ENCODE measurements at regions not wholly inside any gene's neighbourhood (a gene's known extent, or its start where the extent isn't known, plus 50 kb on each side); places are given as distances from the start of the nearest gene placed in this dataset.
"Not testable (repeated sequence)": the region's sequence is repeated elsewhere in the genome, so short reads cannot be mapped to it uniquely, and the experiment has no call there.

DNA sequence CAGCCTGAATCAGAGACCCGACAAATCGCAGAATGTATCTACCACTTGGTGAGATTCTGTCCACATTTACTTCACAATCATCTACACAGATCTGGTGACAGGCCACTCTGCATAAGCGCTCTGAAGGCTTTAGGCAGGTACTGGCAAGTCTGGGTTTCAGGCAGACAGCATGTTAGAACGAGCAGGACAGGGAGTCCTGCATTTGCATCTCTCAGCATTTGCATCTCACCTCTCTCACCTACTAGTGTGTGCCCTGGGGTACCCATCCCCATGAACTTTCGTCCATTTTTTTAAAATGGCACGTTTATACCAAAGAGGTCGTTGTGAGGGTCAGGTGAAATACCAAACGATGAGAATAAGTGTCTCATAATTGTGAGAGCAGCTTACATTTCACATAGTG lies 108.2 kb downstream of the SPATA31A1 start:
- DNase-seq (ENCODE audit: insufficient read length, low spot score); FAIRE-seq: not testable (repeated sequence)

DNA sequence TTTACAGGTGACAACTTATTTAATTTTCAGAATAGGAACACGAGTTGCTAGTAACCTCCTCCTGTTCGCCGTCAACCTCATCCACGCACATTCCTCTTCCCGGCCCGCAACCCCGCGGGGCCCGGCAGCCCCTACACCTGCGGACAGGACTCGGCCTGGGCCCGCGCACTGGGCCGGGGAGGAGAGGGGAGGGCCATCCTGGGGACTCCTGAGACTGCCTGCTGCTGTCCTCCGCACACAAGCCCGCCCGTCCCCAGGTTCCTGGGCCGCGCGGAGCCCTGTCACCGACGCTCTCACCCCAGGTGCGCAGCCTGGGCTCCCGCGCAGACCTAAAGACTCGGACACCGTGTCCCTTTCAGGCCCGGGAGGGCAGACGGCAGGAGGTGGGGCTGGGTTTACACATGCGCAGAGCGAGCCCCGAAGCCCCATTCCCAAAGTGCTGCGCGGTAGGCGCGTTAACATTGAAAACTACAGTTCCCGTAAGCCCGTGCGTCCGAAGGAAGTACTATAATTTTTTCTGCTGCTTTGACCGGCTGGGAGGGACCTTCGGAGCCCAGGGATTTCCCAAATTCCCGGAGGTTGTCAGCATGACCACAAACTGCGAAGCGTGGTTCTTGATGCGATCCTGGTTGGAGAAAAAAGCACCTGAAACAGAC lies 108.8 kb downstream of the SPATA31A1 start:
- FAIRE-seq; DNase-seq (ENCODE audit: insufficient read length, low spot score): not testable (repeated sequence)

DNA sequence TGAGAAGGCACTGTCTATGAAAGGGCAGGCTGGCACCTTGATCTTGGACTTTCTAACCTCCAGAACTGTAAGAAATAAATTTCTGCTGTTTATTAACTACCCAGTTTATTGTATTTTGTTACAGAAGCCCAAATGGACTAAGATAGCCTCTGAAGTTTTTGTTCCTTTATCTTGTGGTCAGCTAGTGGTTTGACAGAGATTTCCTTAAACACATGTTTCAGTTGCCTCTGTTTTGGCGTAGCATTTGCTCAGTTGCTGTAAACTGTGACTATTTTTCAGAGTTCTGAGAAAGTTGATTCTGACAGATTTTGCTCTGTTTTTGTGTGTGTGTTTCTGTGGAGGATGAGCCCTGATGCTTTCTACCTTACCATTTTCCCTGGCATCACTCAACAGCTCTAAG lies 119.0 kb downstream of the SPATA31A1 start:
- not testable (repeated sequence) for DNase-seq (ENCODE audit: insufficient read length, low spot score); FAIRE-seq

DNA sequence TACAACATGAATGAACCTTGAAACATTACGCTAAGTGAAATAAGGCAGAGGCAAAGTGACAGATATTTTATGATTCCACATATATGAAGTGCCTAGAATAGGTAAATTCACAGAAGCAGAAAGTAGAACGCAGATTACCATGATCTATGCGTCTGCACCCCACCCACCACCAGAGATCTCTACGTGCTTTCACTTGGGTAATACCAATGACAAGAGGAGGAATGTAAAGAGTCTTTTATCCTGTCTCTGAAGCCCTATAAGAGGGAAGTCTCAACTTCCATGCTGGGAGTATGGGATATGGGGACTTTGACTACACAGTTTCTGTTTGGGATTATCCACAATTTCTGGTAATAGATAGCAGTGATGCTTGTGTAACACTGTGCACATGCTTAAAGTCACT lies 127.6 kb downstream of the SPATA31A1 start:
- DNase-seq (ENCODE audit: insufficient read length, low spot score); FAIRE-seq: not testable (repeated sequence)

DNA sequence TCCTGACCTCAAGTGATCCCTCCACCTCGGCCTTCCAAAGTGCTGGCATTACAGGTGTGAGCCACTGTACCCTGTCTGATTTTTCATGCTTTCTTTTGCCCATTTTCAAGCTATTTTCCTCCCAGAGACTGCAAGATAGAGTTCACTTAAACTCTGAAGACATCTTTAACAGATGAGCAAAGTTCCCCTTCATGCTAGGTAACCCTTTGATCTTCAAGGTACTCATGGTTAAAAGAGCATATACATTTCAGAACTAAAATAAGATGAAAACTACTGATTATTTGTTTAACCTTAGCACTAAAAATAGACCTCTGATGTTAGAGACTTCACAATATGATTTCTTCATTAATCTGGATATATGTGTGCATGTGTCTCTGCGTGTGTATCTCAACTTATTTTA lies 128.4 kb downstream of the SPATA31A1 start:
- not testable (repeated sequence) for FAIRE-seq; DNase-seq (ENCODE audit: insufficient read length, low spot score)

DNA sequence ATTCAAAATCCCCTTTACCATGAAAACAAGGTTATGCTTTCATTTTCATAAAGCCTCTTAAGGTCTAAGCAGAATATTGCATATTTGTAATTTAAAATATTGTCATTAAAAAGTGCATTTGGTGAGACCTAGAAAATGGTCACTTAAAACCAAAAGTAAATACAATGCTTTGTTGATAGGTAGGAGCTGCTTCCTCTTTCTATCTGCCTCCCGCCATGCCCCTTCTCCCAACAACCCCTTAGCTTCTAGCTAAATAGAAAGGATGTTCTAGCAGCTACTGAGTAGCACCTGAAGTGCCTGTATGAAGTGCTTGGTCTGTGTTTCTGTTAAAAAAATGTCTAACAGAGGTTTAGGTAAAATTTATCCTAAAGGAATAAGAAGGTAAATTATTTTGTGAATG lies 128.8 kb downstream of the SPATA31A1 start:
- not testable (repeated sequence) for DNase-seq (ENCODE audit: insufficient read length, low spot score); FAIRE-seq

DNA sequence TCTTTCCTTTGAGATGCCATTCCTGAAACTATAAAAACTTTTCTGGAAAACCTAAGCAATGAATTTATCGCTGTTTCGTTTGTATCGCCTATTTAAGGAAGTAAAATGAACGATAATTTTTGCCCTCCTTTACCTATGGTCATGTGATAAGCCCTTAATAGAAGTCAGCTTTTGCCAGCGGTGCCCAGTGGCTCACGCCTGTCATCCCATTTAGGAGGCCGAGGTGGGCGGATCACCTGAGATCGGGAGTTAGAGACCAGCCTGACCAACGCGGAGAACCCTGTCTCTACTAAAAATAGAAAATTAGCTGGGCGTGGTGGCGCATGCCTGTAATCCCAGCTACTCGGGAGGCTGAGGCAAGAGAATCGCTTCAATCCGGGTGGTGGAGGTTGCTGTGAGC lies 132.0 kb downstream of the SPATA31A1 start:
- not testable (repeated sequence) for FAIRE-seq; DNase-seq (ENCODE audit: insufficient read length, low spot score)

DNA sequence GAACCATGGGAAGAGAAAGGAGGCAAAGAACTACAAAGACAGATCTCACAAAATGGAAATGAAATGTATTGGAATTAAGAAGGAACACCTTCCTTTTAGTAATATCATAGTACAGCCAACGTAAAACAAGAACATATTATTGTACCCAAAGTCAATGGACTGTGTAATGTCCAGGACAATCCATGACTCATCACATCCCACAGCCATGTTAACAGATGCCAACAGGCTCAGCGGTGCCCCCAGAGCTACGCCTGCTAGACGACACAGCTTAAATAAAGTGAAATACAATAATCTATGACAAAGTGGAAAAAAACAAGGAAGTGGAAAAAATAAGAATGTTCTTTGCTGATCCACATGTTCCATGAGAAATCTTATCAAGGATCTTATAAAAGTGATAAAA lies 140.8 kb downstream of the SPATA31A1 start:
- DNase-seq (ENCODE audit: insufficient read length, low spot score); FAIRE-seq: not testable (repeated sequence)

DNA sequence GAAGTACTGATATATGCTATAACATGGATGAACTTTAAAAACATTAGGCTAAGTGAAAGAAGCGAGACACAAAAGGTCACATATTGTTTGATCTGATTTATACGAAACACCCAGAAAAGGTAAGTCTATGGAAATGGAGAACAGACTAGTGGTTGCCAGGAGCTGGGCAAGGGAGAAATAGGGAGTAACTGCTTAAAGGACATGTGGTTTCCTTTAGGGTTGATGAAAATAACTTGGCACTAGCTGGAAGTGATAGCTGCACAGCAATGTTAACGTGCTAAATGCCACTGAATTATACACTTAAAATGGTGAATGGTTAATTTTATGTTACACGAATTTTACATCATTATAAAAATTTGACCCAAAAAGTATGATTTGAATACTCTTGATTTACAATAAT lies 147.7 kb downstream of the SPATA31A1 start:
- not testable (repeated sequence) for FAIRE-seq; DNase-seq (ENCODE audit: insufficient read length, low spot score)

DNA sequence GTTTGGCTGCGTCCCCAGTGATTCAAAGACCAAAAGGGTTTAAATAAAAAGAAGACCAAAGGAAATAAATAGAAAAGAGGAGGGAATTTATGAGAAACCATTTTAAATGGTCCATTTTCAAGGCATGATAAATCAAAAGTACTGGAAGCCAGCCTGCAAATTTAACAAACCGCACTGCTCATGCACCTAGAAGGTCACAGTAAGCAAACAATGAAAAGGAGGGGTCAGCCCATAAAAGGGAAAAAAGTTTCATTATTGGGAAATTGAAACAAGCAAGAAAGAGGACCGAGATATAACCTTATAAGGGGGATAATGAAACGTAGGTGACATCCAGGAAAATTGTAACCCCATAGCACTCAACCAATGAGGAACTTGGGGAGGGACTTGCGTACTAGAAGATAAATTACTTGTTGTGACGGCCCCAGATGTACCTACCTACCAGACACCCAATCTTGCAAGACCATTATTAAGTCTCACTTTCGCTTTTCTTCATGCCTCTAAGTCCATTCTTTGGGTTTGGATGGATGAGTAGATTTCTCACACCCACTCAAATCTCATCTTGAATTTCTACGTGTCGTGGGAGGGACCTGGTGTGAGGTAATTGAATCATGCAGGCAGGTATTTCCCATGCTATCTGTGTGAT lies 172.0 kb downstream of the SPATA31A1 start:
- not testable (repeated sequence) for FAIRE-seq; DNase-seq (ENCODE audit: insufficient read length, low spot score)

DNA sequence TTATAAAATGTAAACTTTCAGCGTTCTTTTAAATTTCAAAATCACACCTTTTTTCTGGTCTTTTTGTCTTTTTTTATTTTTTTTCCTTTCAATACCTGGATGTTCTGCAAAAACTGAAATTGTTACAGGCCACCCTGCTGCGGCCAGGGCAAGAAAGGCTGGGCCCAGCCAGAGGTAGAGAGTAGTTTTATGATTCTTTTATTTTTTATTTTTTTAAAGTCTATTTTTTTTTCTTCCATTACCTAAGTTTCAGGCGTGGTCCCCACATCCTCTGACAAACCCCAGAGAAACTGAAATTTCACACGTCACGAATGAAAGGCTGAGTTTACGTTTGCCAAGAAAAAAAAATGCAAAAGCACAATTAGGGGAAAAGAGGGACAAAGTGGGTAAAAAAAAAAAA lies 177.1 kb downstream of the SPATA31A1 start:
- not testable (repeated sequence) for DNase-seq (ENCODE audit: insufficient read length, low spot score); FAIRE-seq

DNA sequence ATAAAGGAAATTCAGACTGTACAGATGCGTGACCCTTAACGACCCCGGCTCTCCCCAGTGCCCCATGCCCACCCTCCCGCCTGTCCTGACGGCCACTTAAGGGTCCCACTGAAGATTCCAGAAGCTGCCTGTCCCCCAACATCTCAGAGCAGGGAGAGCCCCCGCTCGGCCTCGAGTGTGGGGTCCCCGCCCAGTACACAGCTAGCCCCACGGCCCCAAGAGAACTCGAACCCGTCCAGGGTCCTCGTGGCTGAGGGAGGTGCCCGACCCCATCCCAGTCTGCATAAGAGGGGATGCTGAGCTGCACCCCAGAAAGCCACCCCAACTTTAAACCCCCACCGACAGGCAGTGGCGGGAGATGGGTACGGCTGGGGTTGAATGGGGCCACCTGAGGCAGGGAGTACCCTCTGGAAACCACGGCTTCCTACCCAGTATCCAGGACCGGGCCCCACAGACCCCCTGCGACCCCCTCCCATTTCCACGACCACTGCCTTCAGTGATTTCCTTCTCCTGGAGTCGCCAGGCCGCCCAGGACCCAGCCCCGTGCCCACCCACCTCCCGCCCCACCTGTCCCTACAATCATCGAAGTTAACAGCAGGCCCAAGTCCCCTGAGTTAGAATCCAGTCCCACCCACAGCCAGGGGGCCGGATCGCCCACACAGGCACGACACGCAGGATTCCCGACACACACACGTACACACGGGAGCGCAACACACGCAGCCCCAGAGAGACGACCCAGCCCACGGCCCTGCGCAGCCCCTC lies 177.7 kb downstream of the SPATA31A1 start:
- DNase-seq (ENCODE audit: insufficient read length, low spot score); FAIRE-seq: not testable (repeated sequence)

DNA sequence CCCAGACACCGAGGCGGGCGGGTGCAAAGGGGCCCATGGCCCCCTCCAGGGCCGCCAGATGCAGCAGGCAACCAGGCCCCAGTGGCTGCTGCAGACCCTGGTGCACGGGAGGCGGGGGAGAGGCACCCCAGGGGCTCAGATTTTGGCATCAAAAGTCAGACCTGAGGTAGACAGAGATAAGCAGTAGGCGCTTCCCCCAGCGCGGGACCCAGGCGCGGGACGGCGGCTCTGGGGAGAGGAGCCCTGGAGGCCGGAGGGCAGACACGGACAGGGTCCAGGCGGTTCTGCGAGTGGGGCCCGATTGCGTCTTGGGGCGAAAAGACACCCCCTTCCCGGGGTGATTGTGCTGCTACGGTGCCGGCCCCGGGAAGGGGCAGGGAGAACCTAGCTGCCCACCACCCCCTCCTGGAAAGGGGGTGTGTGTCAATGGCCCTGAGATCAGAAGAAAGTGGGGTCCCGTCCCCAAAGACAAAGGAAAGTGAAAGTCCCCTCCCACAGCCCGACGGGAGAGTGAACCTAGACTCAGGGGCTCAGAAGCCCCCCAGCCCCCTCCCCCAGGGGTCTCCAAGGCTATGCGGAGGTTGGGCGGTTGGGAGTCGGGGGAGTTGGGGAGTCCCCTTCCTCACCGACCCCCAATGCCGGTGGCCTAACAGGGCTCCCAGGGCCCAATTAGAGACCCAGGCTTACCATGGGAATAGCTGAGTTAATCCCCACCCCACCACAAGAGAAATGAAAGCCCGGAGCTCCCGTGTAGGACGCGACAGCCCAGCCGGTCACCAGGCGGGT lies 178.5 kb downstream of the SPATA31A1 start:
- DNase-seq (ENCODE audit: insufficient read length, low spot score); FAIRE-seq: not testable (repeated sequence)

DNA sequence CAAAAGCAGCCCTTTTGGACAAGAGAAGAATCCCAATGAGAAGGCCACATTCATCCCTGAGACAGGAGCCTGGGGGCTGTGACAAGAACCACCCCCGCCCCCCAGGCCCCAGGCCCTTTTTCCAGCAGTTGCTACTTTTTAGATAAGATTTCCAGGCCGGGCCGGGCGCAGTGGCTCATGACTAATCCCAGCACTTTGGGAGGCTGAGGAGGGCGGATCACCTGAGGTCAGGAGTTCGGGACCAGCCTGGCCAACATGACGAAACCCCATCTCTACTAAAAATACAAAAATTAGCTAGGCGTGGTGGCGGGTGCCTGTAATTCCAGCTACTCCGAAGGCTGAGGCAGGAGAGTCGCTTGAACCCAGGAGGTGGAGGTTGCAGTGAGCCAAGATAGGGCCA lies 179.4 kb downstream of the SPATA31A1 start:
- not testable (repeated sequence) for FAIRE-seq; DNase-seq (ENCODE audit: insufficient read length, low spot score)

DNA sequence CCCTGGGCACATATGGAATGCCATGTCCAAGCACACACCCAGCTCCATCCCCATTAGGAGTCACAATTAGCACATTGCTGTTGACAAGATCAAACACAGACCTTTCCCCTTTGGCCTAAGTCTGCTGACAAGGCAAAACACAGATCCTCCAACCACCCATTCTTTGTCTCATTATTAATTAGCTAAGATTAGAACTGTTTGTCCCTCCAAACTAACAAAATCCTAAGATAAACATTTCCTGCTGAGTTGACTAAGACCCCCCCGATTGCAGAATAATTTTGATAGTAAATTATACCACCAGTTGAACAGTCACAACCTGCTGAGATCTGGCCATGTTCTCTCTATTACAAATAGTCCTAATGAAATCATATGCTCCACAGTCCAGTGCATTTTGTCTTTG lies 186.7 kb downstream of the SPATA31A1 start:
- not testable (repeated sequence) for DNase-seq (ENCODE audit: insufficient read length, low spot score); FAIRE-seq

DNA sequence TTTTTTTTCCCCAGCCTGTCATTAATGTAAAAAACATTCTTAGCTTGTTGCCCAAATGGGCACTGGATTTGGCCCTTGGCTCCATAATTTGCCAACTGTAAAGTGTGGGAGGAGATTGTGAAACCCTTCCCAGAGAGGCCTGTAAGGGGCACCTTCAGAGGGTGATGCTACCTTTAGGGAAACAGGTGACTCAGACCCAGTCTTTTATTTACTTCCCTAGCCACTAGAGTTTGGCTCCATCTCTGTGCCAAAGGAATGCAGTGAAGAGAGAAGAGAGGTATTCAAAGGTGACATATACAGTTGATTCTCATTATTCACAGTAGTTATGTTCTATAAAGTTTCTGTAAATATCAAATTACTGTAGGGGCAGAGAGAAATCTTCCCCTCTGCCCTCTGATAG lies 189.6 kb downstream of the SPATA31A1 start:
- FAIRE-seq; DNase-seq (ENCODE audit: insufficient read length, low spot score): not testable (repeated sequence)

DNA sequence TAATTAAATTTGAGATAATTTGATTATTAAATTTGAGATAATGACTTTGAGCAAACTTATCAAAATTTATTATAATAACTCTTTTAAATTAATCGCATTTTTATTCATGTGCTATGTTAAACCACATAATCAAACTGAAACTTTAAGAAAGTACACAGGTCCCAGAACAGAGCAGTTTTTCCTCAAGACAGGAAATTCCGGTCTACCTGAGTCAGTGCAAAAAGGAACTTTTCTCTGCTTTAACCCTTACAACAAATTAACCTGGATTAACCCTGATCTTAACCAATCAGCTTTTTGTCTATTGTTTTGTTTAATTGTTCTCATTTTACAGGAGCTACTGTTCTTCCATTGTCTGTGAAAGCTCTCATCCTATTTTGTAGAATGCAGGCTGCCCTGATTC lies 195.1 kb downstream of the SPATA31A1 start:
- DNase-seq (ENCODE audit: insufficient read length, low spot score); FAIRE-seq: not testable (repeated sequence)

DNA sequence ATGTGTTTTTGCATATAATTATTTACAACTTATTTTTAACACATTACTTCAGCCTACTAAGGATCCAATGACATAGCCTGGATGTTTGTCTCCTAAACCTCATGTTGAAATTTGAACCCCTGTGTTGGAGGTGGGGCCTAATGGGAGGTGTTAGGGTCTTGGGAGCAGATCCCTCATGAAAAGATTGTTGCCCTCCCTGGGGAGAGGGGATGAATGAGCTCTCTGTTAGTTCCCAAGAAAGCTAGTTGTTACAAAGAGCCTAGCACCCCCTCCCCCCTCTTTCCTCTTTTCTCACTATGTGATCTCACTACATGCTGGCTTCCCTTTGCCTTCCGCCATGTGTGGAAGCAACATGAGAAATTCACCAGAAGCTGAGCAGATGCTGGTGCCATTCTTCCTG lies 196.1 kb downstream of the SPATA31A1 start:
- FAIRE-seq; DNase-seq (ENCODE audit: insufficient read length, low spot score): not testable (repeated sequence)

DNA sequence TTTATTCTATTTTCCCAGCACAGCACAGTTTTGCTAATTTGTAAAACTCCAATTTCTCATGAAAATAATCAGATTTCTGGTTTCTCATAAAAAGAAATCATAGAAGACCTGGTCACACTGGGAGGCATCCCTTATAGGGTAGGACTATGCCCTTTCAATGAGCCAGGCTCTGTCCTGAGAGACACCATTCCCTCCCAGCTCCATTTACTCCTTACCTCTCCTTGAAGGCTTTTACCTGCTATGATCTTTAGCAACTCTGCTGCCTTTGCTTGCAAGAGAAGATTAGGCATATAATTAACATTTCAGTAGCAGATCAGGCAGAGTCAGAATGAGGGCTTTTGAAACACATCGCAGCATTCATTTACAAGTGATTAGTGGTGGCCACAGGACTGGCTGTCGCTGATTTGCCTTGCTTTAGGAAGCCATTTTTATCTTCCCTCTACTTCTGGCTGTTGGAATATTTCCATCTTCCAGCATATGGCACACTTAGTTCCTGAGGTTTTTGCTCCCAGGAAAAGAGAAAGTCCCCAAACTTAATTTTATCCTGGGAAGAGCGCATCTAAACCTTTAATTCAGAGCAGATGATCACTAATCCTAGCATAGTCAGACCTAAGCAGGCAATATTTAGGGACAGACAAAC lies 196.9 kb downstream of the SPATA31A1 start:
- not testable (repeated sequence) for FAIRE-seq; DNase-seq (ENCODE audit: insufficient read length, low spot score)

DNA sequence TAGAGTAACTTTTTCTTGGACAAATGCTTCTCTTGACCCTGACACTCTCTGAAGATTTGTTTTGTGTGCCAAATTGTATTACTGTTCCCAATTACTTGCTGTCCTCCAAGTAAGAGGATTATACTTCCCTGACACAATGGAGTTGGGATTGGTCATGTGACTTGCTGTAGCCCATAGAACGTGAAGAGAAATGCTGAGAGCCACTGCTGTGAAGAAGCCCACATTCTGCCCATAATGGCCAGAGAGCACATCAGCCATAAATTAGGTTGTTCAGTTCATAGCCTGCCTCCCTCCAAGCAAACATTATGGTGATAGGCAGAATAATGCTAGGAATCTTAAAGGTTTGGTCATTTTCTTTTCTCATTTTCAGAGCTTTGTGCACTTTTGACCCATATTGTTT lies 198.9 kb downstream of the SPATA31A1 start:
- not testable (repeated sequence) for DNase-seq (ENCODE audit: insufficient read length, low spot score); FAIRE-seq

Measured in D721Med (cell line).